HG03439 (cell line): ENCODE measurements at regions not wholly inside any gene's neighbourhood (a gene's known extent, or its start where the extent isn't known, plus 50 kb on each side); places are given as distances from the start of the nearest gene placed in this dataset.

Experiments
- ATAC-seq: cut with Tn5 transposase; IDR thresholded peaks from one replicate; pipeline ENCODE4 v1.9.1; 2021; ENCODE audit warnings: mild to moderate bottlenecking, moderate library complexity; ENCODE audit not compliant: unreplicated experiment

DNA sequence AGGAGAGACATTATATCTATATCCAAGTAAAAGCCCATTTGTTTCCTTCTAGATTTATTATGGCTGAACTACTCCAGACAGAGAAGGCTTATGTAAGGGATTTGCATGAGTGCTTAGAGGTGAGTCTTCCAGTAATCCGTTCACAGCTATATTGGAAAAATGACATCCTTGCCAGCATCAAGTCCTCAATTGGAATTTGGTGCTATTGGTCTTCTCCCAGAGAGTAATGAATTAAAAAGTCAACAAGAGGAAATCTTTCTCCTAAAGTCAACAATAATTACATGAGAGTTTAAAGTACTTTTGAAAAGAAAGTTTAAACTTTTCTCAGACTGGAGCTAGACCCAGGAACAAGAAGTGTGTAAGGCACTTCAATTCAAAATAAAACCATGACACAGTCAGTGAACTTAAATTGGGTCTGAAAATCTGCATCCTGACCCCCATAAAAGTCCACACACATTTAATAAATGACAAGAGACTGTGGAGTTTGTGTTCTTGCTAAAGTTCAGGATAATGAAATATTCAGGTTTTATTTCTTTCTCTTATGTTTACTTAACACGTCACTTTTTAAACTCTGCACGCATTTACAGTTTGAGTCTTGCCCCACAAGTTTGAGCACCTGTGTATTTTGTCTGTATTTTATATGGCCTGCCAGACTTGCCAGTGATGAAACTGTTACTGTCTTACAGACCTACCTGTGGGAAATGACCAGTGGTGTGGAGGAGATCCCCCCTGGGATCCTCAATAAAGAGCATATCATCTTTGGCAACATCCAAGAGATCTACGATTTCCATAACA lies 268.2 kb upstream of the UMPS start:
- no peak for ATAC-seq

DNA sequence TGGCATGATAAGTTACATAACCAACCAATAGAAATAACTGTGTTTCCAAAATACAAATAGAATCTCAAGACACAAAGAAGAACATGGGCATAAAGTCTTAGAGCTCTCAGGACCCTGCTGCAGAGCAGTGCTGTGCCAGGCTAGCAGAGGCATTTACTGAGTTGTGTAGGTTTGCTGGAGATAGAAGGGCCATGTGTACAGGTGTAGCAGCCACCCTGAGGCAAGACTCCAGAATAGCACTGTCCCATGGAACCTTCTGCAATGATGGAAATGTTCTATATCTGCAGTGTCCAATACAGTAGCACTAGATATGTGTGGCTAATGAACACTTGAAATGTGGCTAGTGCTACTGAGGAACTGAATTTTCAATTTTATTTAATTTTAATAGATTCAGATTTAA lies 267.0 kb upstream of the UMPS start:
- ATAC-seq = no peak

DNA sequence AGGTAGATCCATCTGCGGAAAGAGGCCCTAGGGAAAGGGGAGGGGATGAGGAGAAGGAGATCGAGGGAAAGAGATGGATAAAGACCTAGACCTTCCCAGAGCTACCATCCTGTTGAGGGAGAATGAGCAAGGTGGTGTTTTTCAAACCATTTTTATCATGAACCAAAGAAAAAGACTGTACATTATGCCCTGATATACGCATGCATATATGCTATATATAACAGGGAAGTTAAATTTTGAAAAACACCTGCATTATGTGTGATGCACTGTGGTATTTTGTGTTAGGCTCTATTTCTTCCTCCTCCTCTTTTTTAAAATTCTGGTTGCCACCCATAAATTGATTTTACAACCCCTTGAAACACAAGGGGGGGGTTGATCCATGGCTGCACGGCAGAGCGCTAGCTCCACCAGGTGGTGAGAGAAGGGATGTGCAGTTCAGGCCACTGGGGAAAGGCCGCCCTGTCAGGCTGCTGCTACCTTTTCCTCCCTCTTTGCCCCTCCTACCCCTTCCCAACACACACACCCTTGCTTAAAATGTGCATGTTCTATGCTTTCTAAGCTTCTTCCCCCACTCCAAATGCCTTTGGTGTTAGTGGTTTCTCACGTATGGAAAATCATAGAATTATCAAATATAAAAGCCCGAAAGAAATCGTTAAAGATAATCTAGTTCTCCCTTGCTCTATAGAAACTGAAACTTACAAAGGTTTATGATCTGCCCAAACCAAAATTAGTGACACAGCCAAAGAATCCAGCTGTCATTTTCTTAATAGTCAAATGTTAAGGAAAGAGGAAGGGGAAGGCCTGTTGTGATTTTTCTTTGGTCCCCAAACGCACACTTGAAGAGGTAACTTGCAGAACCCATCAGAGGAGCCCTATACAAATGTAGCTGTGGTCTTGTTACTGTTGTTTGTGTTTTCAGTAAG lies 262.0 kb upstream of the UMPS start:
- no peak for ATAC-seq

DNA sequence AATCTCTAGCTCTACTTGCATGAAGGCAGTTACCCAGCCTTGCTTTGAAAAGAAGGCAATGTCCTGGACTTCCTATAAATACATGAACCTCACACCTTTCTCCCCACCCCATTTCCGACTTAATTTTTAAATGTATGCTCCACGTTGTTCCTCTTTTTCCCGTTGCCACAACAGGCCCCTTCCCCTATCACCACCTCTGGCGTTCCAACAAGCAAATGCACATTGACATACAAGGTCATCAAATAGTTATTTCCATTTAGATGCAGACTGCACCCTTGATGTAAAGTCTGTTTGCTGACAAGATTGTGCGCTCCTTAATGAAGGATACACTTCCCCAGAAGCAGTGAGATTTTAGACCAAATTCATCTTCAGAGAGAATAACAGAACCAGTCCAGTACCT lies 260.7 kb upstream of the UMPS start:
- no peak for ATAC-seq

DNA sequence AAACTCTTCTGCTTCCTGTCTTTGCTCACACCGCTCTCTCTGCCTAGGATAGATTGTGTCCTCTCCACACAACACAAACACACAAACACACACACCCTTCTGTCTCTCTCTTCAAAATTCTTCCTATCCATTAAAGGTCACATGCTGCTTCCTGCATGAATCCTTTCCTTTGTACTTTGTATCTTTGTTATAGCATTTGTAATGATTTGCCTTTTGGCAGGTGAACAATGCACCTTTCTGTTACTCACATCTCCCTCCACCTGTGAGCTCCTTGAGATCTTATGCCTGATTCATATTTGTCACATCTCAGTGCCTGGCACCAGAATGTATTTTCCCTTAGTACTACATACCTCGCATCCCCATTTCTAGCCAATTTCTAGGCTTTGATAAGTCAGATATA lies 251.4 kb upstream of the UMPS start:
- no peak for ATAC-seq

DNA sequence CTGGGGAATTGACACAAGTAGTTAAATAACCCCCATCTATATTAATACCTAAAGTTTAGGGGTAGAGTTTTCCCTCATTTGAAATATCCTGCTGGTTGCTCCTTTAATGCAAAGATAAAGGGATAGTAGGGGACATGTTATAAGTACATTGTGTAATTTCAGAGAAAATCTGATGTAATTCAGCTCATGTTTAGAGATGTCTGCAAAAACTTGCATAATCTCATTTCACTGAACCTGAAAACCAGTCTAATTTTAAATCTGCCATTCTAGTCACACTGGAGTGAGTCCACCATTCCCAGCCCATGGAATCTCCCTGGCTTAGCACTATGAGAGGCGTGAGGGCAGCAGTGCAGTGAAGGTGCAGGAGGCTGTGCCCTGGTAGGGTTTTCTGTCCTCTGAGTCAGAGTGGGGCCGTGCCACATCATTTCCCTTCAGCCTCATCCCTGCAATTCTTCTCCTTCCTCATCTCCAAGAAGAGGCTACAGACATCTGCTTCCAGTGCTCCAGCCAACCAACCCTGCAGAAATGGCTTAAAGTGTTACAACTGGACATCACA lies 246.3 kb upstream of the UMPS start:
- ATAC-seq = no peak

DNA sequence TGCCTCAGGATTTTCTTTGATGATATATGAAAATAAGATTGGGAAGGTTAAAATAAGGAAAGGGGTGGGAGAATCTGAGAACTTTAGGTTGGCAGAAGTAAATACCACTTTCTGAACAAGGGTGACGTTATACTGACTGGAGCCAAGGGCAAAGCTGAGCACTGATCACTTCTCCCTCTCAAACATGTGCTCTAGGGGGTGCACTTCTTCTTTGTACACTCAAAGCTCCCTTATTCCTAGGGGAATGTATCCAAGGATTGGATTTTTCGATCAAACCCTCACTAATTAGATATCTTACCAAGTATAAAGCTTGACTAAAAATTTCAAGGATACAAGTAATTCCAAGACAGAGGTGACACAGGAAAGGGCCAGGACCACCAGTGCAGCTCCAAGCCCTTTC lies 243.9 kb upstream of the UMPS start:
- no peak for ATAC-seq

DNA sequence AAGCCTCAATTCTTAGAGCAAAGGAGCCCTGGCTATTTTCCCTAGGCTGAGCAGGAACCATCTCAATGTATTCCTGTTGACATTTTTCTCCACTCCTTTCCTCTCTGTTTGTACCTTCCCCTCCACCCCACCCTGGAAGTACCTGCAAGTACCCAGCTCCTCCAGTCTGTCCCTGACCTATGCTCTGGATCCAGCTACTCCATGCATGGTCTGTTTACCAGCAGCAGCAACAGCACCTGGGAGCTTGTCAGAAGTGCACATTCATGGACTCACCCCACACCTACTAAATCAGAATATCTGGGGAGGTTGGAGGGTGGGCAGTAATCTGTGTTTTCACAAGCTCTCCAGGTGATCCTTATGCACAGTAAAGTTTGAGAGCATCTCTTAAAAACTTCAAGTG lies 240.7 kb upstream of the UMPS start:
- ATAC-seq = no peak

DNA sequence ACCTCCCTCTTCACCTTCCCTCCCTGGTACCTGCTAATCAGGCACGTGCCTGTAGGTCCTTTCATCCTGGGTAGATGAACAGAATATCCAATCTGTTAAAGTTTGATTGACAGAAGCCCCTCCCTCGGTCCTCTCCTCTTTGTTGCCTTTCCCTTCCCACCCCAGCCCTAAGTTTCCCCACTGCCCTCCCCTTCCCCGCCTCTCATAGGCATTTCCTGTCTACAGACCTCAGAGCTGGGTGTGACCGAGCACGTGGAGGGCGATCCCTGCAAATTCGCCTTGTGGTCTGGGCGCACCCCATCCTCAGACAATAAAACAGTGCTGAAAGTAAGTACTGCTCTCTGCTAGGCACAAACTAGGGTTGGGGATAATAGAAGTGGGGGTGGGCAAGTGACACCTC lies 239.2 kb upstream of the UMPS start:
- no peak for ATAC-seq

DNA sequence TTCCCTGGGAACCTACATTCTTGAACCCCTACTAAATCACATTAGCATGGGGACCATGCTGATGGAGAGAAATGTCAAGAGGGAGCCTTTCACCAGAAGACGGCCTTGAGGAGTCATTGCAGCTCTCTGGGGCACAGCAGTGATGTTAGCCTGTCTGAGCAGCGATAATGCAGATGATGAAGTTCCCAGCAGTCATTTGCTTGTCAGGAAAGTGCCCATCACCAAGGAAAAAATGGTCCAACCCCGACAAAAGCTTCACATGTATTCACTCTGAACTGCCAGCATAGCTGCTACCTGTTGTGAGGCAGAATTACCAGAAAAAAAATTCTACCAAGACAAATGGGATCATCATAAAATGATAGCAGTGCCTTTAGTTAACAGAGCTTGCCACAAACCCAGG lies 238.4 kb upstream of the UMPS start:
- ATAC-seq = no peak

DNA sequence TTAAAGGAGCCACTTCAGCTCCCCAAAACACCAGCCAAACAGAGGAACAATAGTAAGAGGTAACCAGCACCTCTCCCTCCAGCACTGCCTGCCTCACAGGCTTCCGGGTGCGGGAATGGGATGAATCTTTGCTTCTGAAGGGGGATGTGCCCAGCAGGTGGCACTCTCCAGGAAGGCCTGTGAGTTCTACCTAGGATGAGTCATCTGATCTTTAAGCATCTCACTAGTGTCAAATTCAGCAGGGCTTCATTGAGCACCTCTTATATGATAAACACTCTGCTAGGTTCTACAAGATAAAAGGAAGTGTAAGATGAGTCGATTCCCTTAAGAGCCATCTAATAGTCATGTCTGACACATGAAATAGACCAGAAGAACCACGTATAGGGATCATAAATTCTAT lies 237.4 kb upstream of the UMPS start:
- ATAC-seq = no peak

DNA sequence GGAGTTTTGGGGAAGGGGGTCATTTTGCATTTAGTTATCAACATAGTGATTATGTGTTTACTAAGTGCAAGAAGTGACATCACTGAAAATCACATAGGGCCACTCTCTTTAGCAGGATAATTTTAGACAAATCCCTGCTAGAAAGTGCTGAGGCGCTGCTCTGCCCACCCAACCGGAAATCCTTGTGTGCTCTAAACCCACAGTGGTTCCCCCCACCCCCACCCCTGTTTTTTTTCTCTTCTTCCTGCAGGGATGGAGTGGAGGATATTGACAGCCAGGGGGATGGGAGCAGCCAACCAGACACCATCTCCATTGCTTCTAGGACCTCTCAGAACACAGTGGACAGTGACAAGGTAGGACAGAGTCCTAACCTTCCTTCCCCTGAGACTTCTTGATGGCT lies 234.2 kb upstream of the UMPS start:
- ATAC-seq = no peak

DNA sequence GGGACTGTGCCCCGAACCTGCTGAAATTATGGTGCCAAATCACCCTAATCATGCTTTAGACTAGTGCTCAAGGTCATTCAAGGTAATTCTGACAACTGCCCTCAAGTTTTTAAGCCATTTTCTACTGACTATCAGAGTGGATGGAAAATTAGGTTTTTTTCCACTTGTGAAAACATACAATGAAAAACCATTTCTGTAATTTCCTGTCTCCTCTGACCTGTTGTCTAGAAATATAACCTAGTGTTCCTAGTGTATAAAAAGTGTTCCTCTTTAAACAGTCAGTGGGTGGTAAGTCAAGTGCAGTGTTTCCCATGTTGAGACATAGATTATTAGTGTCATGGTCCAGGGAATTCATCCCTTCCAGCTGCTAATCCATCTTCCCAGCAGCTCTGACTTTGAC lies 232.8 kb upstream of the UMPS start:
- no peak for ATAC-seq

DNA sequence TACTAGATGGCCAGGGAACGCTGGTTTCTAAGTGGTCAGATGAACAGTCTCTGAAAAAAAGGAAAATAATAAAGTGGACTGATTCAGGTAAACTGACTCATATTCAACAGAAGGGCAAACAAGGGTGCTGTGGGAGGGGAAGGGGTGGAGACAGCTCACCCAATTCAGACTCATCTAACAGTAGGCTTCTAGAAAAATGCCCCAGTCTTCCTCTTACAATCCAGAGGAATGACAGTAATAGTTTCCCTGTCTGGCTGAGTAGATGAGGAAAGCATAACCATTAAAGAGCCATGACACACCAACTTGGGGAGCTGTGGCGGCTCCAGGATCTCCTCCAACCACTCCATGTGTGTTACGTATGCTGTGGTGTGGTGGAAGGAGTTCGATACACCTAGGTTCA lies 231.4 kb upstream of the UMPS start:
- ATAC-seq = no peak

DNA sequence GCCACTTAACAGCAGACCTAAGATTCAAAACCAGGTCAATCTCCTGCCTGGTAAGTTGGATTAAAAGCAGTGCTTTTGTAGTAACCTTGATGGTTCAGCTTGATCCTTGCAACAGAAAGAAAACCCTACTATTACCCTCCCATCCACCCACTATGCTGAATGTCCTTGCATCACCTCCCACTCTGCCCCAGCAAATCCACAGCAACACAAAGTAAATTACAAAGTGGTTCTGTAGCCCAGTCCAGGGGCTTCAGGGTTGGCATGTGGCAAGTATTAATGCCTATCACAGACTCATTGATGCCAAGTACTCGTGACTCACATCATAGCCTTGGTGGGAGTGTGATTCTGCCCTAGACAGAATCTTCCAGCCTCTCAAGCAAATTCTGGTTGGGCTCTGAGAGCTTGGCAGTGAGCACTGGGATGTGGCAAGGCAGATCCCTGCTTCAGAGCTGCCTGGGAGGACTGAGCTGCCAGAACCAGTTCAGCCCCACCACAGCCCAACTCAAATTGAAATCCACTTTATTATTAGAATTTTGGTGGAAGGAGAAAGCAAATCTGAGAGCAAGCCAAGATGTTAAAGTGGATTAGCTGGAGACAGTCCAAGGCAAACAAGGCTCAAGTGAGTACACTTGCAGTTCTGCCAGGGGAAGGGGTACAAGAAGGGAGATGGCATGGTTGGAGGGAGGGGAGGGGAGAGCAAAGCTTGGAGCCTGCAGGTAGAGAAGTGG lies 225.8 kb upstream of the UMPS start:
- ATAC-seq = no peak

DNA sequence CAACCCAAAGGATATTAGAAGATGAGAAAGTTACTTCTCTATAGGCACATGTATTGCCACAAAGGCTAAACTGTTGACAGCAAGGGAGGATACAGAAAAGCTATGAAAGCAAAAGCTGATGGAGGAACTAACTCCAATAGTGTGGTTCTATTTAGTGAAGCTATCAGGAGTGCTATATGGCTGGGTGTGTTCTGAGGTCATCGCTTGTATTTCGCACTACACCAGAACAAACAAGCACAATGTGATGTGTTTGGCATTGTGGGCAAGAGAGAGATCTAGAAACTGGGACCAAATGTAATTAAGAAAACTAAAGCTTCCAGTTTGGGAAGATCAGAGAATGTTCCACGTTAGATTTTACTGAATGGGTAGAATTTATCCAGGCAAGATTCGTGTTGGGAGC lies 220.4 kb upstream of the UMPS start:
- ATAC-seq = no peak

DNA sequence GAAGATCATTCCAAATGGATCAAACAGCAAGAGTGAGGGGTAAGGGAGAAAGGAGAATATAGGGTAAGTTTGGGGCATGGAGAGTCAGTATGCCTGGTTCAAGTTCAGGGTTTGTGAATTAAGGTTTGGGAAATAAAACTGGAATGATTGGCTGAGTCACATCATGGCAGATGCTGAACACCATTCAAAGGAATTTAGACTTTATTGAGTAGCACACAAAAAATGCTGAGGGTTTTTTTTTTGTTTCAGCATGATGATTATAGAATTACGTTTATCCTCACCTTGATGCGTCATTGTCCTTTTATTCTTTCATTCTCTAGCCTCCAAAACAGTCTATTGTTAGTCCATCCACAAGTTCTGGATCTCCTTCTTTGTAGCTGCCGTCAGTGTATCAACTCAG lies 220.0 kb upstream of the UMPS start:
- ATAC-seq = no peak

DNA sequence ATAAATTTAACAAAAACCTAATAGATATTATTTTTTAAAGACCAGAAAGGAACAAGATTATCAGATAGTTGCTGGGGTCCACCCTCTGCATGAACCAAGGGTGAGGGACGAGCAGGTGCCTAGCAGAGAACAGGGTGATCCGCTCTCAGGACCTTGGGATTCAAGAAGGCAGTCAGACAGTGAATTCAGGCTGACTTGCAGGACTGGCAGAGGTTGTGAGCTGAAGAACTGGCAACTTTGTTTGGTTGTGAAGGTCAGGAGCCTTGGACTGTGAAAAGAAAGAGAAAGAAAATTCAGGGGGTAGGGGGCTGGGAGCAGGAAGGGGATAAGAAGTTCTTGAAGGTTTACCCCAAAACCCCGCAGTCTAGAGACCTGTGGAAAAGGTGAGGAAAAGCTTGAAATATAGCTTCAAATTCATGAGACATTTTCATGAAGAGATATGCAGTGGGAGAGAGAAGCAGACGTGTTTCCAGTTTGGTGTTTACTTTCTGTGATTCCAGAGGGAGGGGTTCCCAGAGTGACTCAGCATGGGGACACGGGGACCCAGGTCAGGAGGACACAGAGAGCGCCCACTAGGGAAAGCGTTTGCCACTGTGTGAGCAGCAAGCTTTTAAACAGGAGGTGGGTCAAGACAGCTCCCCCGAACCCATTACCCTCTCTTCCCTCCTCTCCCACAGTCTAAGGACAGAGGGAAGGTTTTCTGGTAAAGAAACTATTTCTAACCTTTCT lies 217.2 kb upstream of the UMPS start:
- no peak for ATAC-seq

DNA sequence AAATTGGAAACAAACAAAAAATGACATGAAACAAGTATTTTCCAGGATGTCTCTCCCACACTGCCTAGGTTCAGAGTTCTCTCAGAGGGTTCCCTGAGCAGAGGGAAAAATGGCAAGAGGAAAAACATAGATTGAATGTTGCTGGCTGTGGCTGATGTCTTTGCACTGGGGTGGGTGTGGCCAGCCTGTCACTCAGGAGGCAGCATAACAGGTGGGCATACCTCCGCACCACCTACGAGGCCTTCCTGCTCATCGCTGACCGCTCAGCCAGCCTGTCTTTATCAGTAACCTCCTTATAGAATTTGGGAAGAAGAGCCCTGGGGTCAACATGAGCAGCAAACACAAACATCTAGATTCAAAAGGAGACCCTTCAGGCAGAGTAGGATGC lies 216.6 kb upstream of the UMPS start:
- ATAC-seq = no peak

DNA sequence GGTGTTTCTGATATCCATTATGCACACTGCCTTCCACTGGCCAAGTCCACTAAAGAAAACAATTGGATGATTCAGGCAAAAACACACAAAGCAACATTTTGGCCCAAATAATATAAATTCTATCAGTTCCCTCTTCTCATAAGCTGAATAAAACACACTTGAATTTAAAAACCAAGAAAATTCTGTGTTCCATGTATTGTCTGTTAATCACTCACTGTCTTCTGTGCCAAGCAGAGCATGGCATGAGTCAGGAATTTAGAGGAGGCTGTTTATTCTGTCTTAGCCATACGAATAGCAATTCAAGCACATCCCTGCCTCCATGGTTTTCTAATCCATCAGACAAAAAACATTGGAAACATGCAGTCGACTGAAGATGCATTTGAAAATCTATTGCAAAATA lies 215.6 kb upstream of the UMPS start:
- ATAC-seq = no peak

DNA sequence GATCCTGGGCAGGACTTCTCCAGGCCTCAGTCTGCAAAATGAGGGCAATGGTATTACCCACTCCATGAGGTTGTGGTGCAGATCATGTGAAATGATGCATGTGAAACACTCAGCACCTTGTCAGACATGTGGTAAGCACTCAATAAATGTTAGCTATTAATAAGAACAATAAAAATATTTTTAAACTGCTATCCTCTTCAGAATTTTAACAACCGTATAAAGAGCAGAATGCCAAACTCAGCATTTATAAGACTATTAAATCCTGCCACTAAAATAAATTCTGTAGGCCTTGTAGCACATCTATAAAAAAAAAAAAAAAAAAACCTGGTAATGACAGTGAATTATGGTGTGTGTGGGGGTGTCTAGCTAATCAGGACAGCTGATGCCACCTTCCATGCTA lies 213.9 kb upstream of the UMPS start:
- no peak for ATAC-seq
